ENCODE measurements at regions not wholly inside any gene's neighbourhood (a gene's known extent, or its start where the extent isn't known, plus 50 kb on each side); places are given as distances from the start of the nearest gene placed in this dataset.

- TF ChIP-seq RBBP5 (IDR thresholded peaks at IDR 0.05; ENCODE audit: borderline replicate concordance, low read depth, low read length), result no peak
- TF ChIP-seq SP1 (IDR thresholded peaks at IDR 0.05; ENCODE audit: low read depth, low read length), result no peak
- no peak for TF ChIP-seq GABPA (IDR thresholded peaks at IDR 0.05; ENCODE audit: borderline replicate concordance, insufficient read depth, low read length)
- TF ChIP-seq TEAD4 (IDR thresholded peaks at IDR 0.05; ENCODE audit: low read depth, low read length), result no peak
Observed at GRCh38 chr4:160809576-160809975, 1354.2 kb downstream of the FSTL5 start (continued).

Measured in H1 (cell line).